ENCODE measurements at regions not wholly inside any gene's neighbourhood (a gene's known extent, or its start where the extent isn't known, plus 50 kb on each side); places are given as distances from the start of the nearest gene placed in this dataset.

DNA sequence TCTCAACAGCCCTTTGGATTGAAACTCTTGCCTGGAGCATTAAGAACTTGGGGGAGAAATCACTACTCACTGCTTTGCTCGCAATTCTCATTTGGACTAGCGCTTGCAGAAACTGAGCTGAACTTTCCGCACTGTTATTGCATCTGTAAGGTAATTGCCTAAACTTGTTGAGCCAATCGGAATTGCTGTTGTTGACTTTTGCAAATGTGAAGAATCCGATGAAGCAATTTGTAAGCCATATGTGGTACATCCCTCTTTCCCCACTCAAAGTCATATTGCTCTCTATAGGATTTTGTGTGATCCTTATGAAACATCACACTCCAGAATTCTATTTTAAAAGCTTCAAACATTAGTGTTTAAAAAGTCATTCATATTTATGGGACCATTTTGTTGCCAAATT is 191.7 kb upstream of the GBE1 start:
- TF ChIP-seq, protein P1, sequence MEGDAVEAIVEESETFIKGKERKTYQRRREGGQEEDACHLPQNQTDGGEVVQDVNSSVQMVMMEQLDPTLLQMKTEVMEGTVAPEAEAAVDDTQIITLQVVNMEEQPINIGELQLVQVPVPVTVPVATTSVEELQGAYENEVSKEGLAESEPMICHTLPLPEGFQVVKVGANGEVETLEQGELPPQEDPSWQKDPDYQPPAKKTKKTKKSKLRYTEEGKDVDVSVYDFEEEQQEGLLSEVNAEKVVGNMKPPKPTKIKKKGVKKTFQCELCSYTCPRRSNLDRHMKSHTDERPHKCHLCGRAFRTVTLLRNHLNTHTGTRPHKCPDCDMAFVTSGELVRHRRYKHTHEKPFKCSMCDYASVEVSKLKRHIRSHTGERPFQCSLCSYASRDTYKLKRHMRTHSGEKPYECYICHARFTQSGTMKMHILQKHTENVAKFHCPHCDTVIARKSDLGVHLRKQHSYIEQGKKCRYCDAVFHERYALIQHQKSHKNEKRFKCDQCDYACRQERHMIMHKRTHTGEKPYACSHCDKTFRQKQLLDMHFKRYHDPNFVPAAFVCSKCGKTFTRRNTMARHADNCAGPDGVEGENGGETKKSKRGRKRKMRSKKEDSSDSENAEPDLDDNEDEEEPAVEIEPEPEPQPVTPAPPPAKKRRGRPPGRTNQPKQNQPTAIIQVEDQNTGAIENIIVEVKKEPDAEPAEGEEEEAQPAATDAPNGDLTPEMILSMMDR (IDR thresholded peaks at IDR 0.05), result no peak
- no peak for TF ChIP-seq POLR2A (IDR thresholded peaks at IDR 0.05)

All from testis (tissue), 2 donors.